GM06990 (cell line): ENCODE measurements at regions not wholly inside any gene's neighbourhood (a gene's known extent, or its start where the extent isn't known, plus 50 kb on each side); places are given as distances from the start of the nearest gene placed in this dataset.
A peak's percentile ranks its signal among the peaks of the same experiment; 100 is the strongest.

Experiments
- DNase-seq: peaks from one replicate; pipeline ENCODE4 v3.0.0-alpha.2; 2011; ENCODE audit not compliant: insufficient read length; ENCODE audit errors: extremely low read depth
- H3K27me3 ChIP-seq: replicated peaks from 2 replicates; pipeline ENCODE4 v1.6.0; 2011; ENCODE audit warnings: low read length; ENCODE audit not compliant: control insufficient read depth, insufficient read depth
- H3K36me3 ChIP-seq: 2 replicates; pipeline ENCODE4 v1.5.1; 2011; ENCODE audit warnings: low read length; ENCODE audit not compliant: control insufficient read depth, insufficient read depth
- H3K4me3 ChIP-seq: replicated peaks from 2 replicates; pipeline ENCODE4 v1.5.1; 2011; ENCODE audit warnings: low read depth, mild to moderate bottlenecking, control low read depth, low read length
- CTCF ChIP-seq: IDR thresholded peaks from 2 replicates; pipeline ENCODE4 v1.5.1; 2011; ENCODE audit warnings: low read length, control low read depth, mild to moderate bottlenecking, inconsistent platforms; ENCODE audit not compliant: insufficient read depth, poor library complexity, severe bottlenecking

GRCh38 chr3:67901681-67902080, 247.3 kb upstream of the SUCLG2 start:
- H3K36me3 ChIP-seq, result no peaks in the 10 kb centered on the region
- DNase-seq, result no peak
- TF ChIP-seq CTCF, result peak; percentile 15
- no peak overlapping the region for H3K4me3 ChIP-seq
- H3K27me3 ChIP-seq, result no peaks in the 10 kb centered on the region

DNA sequence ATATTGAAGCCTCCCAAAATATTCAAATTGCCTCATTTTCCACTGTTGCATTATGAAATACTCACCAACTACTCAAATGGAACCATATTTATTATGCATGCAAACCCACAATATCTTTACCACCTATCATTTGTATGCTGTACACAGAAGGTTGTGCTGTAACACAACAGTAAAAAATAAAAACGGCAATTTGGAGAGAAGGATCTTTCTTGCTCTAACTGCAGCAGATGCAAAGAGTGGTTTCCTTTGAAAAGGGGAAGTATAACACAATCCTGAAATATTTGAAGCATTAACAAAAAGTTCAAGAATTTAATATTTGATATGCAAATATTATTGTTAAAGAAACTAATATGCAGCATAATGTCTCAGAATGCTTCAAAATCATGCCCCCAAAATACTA, 244.5 kb upstream of the SUCLG2 start:
- Histone ChIP-seq H3K4me3 (no peak overlapping the region), H3K36me3 (no peaks in the 10 kb centered on the region), H3K27me3 (no peaks in the 10 kb centered on the region)
- no peak for TF ChIP-seq CTCF
- no peak for DNase-seq

- Histone ChIP-seq H3K4me3 (no peak overlapping the region), H3K27me3 (no peaks in the 10 kb centered on the region), H3K36me3 (no peaks in the 10 kb centered on the region)
- no peak for TF ChIP-seq CTCF
- DNase-seq, result no peak
Observed at GRCh38 chr3:67897351-67898336, 243.2 kb upstream of the SUCLG2 start.

GRCh38 chr3:67896130-67896529, 241.7 kb upstream of the SUCLG2 start:
- Histone ChIP-seq H3K27me3 (no peaks in the 10 kb centered on the region), H3K4me3 (no peak overlapping the region), H3K36me3 (no peaks in the 10 kb centered on the region)
- TF ChIP-seq CTCF, result no peak
- DNase-seq, result no peak

DNA sequence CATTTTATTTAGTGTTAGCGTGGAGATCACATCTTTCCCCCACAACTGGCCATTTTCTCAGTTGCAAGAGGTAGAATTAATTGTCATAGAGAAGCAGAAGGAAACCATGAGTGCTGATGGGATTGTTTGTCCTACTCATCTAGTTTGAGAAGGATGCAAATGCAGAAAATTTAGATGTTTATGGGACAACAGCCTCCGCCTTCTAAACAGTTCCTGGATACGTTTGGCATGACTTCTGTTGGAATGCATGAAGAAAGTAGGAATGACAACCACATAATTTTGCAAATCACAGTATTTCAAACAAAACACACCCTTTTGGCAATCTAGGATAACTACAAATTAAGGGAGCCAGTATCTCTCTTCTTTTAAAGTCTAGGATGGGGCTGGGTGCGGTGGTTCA, 240.1 kb upstream of the SUCLG2 start:
- Histone ChIP-seq H3K4me3 (no peak overlapping the region), H3K36me3 (no peaks in the 10 kb centered on the region), H3K27me3 (no peaks in the 10 kb centered on the region)
- DNase-seq, result no peak
- TF ChIP-seq CTCF, result no peak

DNA sequence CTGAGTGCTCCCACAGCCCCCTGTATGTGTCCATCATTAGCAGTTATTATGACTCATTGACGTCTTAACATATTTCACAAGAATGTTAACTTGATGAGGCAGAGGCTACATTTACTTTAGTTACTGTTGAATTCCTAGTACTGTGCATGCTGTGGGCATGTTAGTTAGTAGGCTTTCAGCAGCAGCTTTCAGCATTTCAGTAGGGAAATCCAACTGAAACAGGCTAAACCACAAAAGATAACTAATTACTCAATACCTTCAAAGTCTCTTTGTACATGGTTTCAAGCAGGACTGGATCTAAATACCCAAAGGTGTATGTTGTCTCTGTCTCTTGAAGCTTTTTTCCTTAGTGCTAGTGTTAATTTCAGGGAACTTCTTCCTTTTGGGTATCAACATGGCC, 229.9 kb upstream of the SUCLG2 start:
- DNase-seq, result no peak
- no peaks in the 10 kb centered on the region for H3K36me3 ChIP-seq
- no peak for TF ChIP-seq CTCF
- no peak overlapping the region for H3K4me3 ChIP-seq
- H3K27me3 ChIP-seq, result no peaks in the 10 kb centered on the region; the same call in 1 of the 2 replicates
